ENCODE measurements at regions not wholly inside any gene's neighbourhood (a gene's known extent, or its start where the extent isn't known, plus 50 kb on each side); places are given as distances from the start of the nearest gene placed in this dataset.

DNA sequence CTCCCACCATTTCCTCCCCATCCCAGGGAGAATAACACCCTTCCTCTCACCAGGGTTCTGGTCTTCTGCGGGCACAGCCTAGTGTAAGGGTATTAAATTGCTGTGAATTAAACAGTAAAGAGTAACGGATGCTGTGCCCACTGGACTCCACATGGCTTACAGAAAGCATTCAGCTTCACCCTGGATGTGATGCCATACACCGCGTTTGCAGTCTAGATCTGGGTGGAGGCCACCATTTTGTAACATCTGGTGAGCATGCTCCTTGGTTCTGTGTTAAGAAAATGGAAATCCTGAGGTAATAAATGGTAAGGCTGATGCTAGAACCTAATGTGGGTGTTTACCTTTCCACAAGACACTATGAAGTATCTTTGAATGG is 331.8 kb upstream of the B3GAT1 start:
- H3K27ac ChIP-seq (ENCODE audit: low read depth, low read length) = no peak overlapping the region
- no peaks in the 10 kb centered on the region for H3K9me2 ChIP-seq (ENCODE audit: insufficient read depth)
- no peaks in the 10 kb centered on the region for H3K4me1 ChIP-seq (ENCODE audit: control insufficient read depth in 1 of 2, insufficient read depth in 2 of 2, low read length in 2 of 2)
- no peaks in the 10 kb centered on the region for H3K36me3 ChIP-seq (ENCODE audit: control insufficient read depth in 1 of 2, insufficient read depth in 2 of 2, low read length in 2 of 2)
- H3K4me2 ChIP-seq (ENCODE audit: low read length) = no peak overlapping the region
- H3K4me3 ChIP-seq (replicated peaks in 1 of 2; ENCODE audit: low read depth in 1 of 2, low read length in 2 of 2) = no peak overlapping the region
- intact Hi-C loops (cut with micrococcal nuclease) = no loop called here
- ChIA-PET POLR2A (no interaction called here), CTCF (no interaction called here), RAD21 (ENCODE audit: low non-redundant PET in 1 of 2, low total read pairs in 2 of 2, uncharacterized antibody in 2 of 2, unreplicated experiment in 2 of 2) (no interaction called here)
- ATAC-seq (no peak), DNase-seq (ENCODE audit: low read depth, low spot score) (no peak)
- H3K9me3 ChIP-seq (ENCODE audit: control insufficient read depth in 1 of 2, insufficient read depth in 1 of 2, low read depth in 1 of 2, low read length in 2 of 2) = no peaks in the 10 kb centered on the region
- no peak overlapping the region for H2AFZ ChIP-seq (ENCODE audit: low read depth, low read length, poor library complexity, severe bottlenecking)
- no peaks in the 10 kb centered on the region for H4K20me1 ChIP-seq (ENCODE audit: insufficient read depth)
- H3K79me2 ChIP-seq (ENCODE audit: insufficient read depth, low read length) = no peaks in the 10 kb centered on the region
- no TSS peak for BruUV-seq (replicated peaks)
- TF ChIP-seq RAD21 (IDR thresholded peaks at IDR 0.05; ENCODE audit: low read depth) (no peak), YY1 (IDR thresholded peaks at IDR 0.05; ENCODE audit: extremely low read depth, insufficient replicate concordance, low read depth, low read length) (no peak), CEBPB (IDR thresholded peaks at IDR 0.05; ENCODE audit: low read depth) (no peak), ELF1 (IDR thresholded peaks at IDR 0.05; ENCODE audit: borderline replicate concordance, low read depth) (no peak), TCF7L2 (IDR thresholded peaks at IDR 0.05; ENCODE audit: borderline replicate concordance, extremely low read depth, insufficient read depth, insufficient read length) (no peak), EZH2phosphoT487 (IDR thresholded peaks at IDR 0.05; ENCODE audit: borderline replicate concordance) (no peak)
- H3K9ac ChIP-seq (ENCODE audit: low read length) = no peak overlapping the region
- H3K27me3 ChIP-seq (ENCODE audit: insufficient read depth, low read length) = 0 out of 2 replicates have a peak, but pooled peaks cover 10% of the 10 kb centered on the region

GRCh38 chr11:134742956-134743819 is 331.1 kb upstream of the B3GAT1 start:
- Histone ChIP-seq H3K36me3 (ENCODE audit: control insufficient read depth in 1 of 2, insufficient read depth in 2 of 2, low read length in 2 of 2) (no peaks in the 10 kb centered on the region), H3K4me2 (ENCODE audit: low read length) (no peak overlapping the region), H3K4me1 (ENCODE audit: control insufficient read depth in 1 of 2, insufficient read depth in 2 of 2, low read length in 2 of 2) (no peaks in the 10 kb centered on the region), H2AFZ (ENCODE audit: low read depth, low read length, poor library complexity, severe bottlenecking) (no peak overlapping the region), H3K9ac (ENCODE audit: low read length) (no peak overlapping the region), H3K27me3 (ENCODE audit: insufficient read depth, low read length) (0 out of 2 replicates have a peak, but pooled peaks cover 10% of the 10 kb centered on the region), H3K27ac (ENCODE audit: low read depth, low read length) (no peak overlapping the region), H3K9me2 (ENCODE audit: insufficient read depth) (no peaks in the 10 kb centered on the region), H3K4me3 (replicated peaks in 1 of 2; ENCODE audit: low read depth in 1 of 2, low read length in 2 of 2) (no peak overlapping the region), H4K20me1 (ENCODE audit: insufficient read depth) (no peaks in the 10 kb centered on the region), H3K9me3 (ENCODE audit: control insufficient read depth in 1 of 2, insufficient read depth in 1 of 2, low read depth in 1 of 2, low read length in 2 of 2) (no peaks in the 10 kb centered on the region), H3K79me2 (ENCODE audit: insufficient read depth, low read length) (no peaks in the 10 kb centered on the region)
- ATAC-seq (no peak), DNase-seq (ENCODE audit: low read depth, low spot score) (no peak)
- ChIA-PET POLR2A (no interaction called here), RAD21 (ENCODE audit: low non-redundant PET in 1 of 2, low total read pairs in 2 of 2, uncharacterized antibody in 2 of 2, unreplicated experiment in 2 of 2) (no interaction called here), CTCF (no interaction called here)
- no TSS peak for BruUV-seq (replicated peaks)
- TF ChIP-seq EZH2 (IDR thresholded peaks at IDR 0.05) (no peak), CBX3 (IDR thresholded peaks at IDR 0.05; ENCODE audit: low read depth) (no peak)
- intact Hi-C loops (cut with micrococcal nuclease) = no loop called here

All from HCT116 (cell line).